ENCODE measurements at regions not wholly inside any gene's neighbourhood (a gene's known extent, or its start where the extent isn't known, plus 50 kb on each side); places are given as distances from the start of the nearest gene placed in this dataset.

GRCh38 chrX:125203737-125204578 is 115.7 kb upstream of the TEX13C start:
- H3K79me2 ChIP-seq (ENCODE audit: low read depth) = no peaks in the 10 kb centered on the region
- H4K20me1 ChIP-seq (ENCODE audit: low read depth) = no peaks in the 10 kb centered on the region
- Mint-ChIP-seq H3K36me3 (no peaks in the 10 kb centered on the region), H3K4me1 (peaks cover 21% of the 10 kb centered on the region), H3K27me3 (ENCODE audit: insufficient read depth, low read depth) (peaks cover 24% of the 10 kb centered on the region), H3K27ac (no peak overlapping the region), H3K4me3 (peak overlapping the region; percentile 90), H3K9me3 (peaks cover 5% of the 10 kb centered on the region)
- peaks cover 14% of the 10 kb centered on the region for H3F3A ChIP-seq (ENCODE audit: low read depth)
- no peak for TF ChIP-seq EZH2 (IDR thresholded peaks at IDR 0.05)
- TF ChIP-seq EZH2phosphoT487 (IDR thresholded peaks at IDR 0.05) = no peak
- TF ChIP-seq CTCF (IDR thresholded peaks at IDR 0.05) = no peak
- H3K4me3 ChIP-seq = peak overlapping the region; percentile 41
- peaks cover 13% of the 10 kb centered on the region for H3K4me1 ChIP-seq
- peak overlapping the region; percentile 82 for H2AFZ ChIP-seq (replicated peaks)
- peak overlapping the region; percentile 81 for H3K4me2 ChIP-seq
- no peaks in the 10 kb centered on the region for H3K9me3 ChIP-seq (ENCODE audit: low read depth)
- H3K27me3 ChIP-seq = peaks cover 42% of the 10 kb centered on the region
- H3K36me3 ChIP-seq = no peaks in the 10 kb centered on the region
- peak; percentile 70 for DNase-seq (ENCODE audit: low spot score)
- no peak overlapping the region for H3K9ac ChIP-seq
- H3K27ac ChIP-seq = no peak overlapping the region

GRCh38 chrX:125204681-125205132 is 115.0 kb upstream of the TEX13C start:
- peaks cover 24% of the 10 kb centered on the region for H3K27me3 Mint-ChIP-seq (ENCODE audit: insufficient read depth, low read depth)
- peak overlapping the region; percentile 90 for H3K4me3 Mint-ChIP-seq
- Histone ChIP-seq H3K36me3 (no peaks in the 10 kb centered on the region), H3K4me1 (peaks cover 13% of the 10 kb centered on the region), H2AFZ (replicated peaks) (no peak overlapping the region), H3K9ac (no peak overlapping the region), H3K79me2 (ENCODE audit: low read depth) (no peaks in the 10 kb centered on the region), H4K20me1 (ENCODE audit: low read depth) (no peaks in the 10 kb centered on the region), H3F3A (ENCODE audit: low read depth) (peaks cover 14% of the 10 kb centered on the region), H3K27ac (no peak overlapping the region), H3K9me3 (ENCODE audit: low read depth) (no peaks in the 10 kb centered on the region), H3K27me3 (peaks cover 42% of the 10 kb centered on the region), H3K4me3 (peak overlapping the region; percentile 41), H3K4me2 (peak overlapping the region; percentile 81)
- peaks cover 5% of the 10 kb centered on the region for H3K9me3 Mint-ChIP-seq
- peaks cover 21% of the 10 kb centered on the region for H3K4me1 Mint-ChIP-seq
- no peaks in the 10 kb centered on the region for H3K36me3 Mint-ChIP-seq
- H3K27ac Mint-ChIP-seq = no peak overlapping the region
- DNase-seq (ENCODE audit: low spot score) = no peak
- TF ChIP-seq EZH2phosphoT487 (IDR thresholded peaks at IDR 0.05) (no peak), EZH2 (IDR thresholded peaks at IDR 0.05) (no peak), CTCF (IDR thresholded peaks at IDR 0.05) (no peak)

- H3K36me3 Mint-ChIP-seq = no peaks in the 10 kb centered on the region
- Histone ChIP-seq H3K4me2 (peak overlapping the region; percentile 81), H3K9me3 (ENCODE audit: low read depth) (no peaks in the 10 kb centered on the region), H3K9ac (no peak overlapping the region), H3K27me3 (peaks cover 40% of the 10 kb centered on the region), H3K27ac (no peak overlapping the region), H3K36me3 (no peaks in the 10 kb centered on the region), H2AFZ (replicated peaks) (peak overlapping the region; percentile 53), H3K4me3 (peak overlapping the region; percentile 41), H3F3A (ENCODE audit: low read depth) (peaks cover 14% of the 10 kb centered on the region), H3K4me1 (peaks cover 13% of the 10 kb centered on the region), H3K79me2 (ENCODE audit: low read depth) (no peaks in the 10 kb centered on the region), H4K20me1 (ENCODE audit: low read depth) (no peaks in the 10 kb centered on the region)
- H3K27me3 Mint-ChIP-seq (ENCODE audit: insufficient read depth, low read depth) = peaks cover 24% of the 10 kb centered on the region
- peak; percentile 78 for DNase-seq (ENCODE audit: low spot score)
- peaks cover 5% of the 10 kb centered on the region for H3K9me3 Mint-ChIP-seq
- TF ChIP-seq CTCF (IDR thresholded peaks at IDR 0.05) = peak; percentile 41
- no peak for TF ChIP-seq EZH2phosphoT487 (IDR thresholded peaks at IDR 0.05)
- no peak for TF ChIP-seq EZH2 (IDR thresholded peaks at IDR 0.05)
- peak overlapping the region; percentile 39 for H3K27ac Mint-ChIP-seq
- peaks cover 21% of the 10 kb centered on the region for H3K4me1 Mint-ChIP-seq
- H3K4me3 Mint-ChIP-seq = peak overlapping the region; percentile 90
These were observed 114.3 kb upstream of the TEX13C start for GRCh38 chrX:125205133-125205917.

All from neural progenitor cell (in vitro differentiated cells).